DOHH2 (cell line): ENCODE measurements at regions not wholly inside any gene's neighbourhood (a gene's known extent, or its start where the extent isn't known, plus 50 kb on each side); places are given as distances from the start of the nearest gene placed in this dataset.

ENCODE experiments used
- H3F3A ChIP-seq: fragments of 200-600 bp; sonication (generic), shearing (Covaris generic); 2 replicates; pipeline ENCODE4 v1.6.0; 2016; ENCODE audit warnings: antibody characterized with exemption, mild to moderate bottlenecking; ENCODE audit not compliant: control insufficient read depth, insufficient read depth
- H3K27ac ChIP-seq: fragments of 200-600 bp; sonication (generic); 2 replicates; pipeline ENCODE4 v1.5.1; 2014; ENCODE audit warnings: low read depth, mild to moderate bottlenecking, low read length, moderate library complexity
- H3K27me3 ChIP-seq: fragments of 200-600 bp; sonication (generic); 2 replicates; pipeline ENCODE4 v1.6.1; 2014; ENCODE audit warnings: mild to moderate bottlenecking, low read length, mixed read lengths; ENCODE audit not compliant: control insufficient read depth
- H3K36me3 ChIP-seq: fragments of 200-600 bp; sonication (generic); 2 replicates; pipeline ENCODE4 v1.6.1; 2014; ENCODE audit warnings: mild to moderate bottlenecking, low read length, moderate library complexity, mixed read lengths; ENCODE audit not compliant: control insufficient read depth
- H3K4me1 ChIP-seq: fragments of 200-600 bp; sonication (generic); 2 replicates; pipeline ENCODE4 v1.6.1; 2014; ENCODE audit warnings: mild to moderate bottlenecking, low read length, mixed read lengths; ENCODE audit not compliant: control insufficient read depth
- H3K4me2 ChIP-seq: fragments of 200-600 bp; sonication (generic); 2 replicates; pipeline ENCODE4 v1.6.0; 2014; ENCODE audit warnings: mild to moderate bottlenecking, low read length, moderate library complexity
- H3K4me3 ChIP-seq: fragments of 200-600 bp; sonication (generic); 2 replicates; pipeline ENCODE4 v1.5.1; 2014; ENCODE audit warnings: mild to moderate bottlenecking, low read length, mixed read lengths
- H3K79me2 ChIP-seq: fragments of 200-600 bp; sonication (generic); 2 replicates; pipeline ENCODE4 v1.6.1; 2014; ENCODE audit warnings: mild to moderate bottlenecking, low read length, mixed read lengths; ENCODE audit not compliant: control insufficient read depth
- H3K9me2 ChIP-seq: fragments of 200-600 bp; sonication (generic); replicated peaks from 2 replicates; pipeline ENCODE4 v1.6.1; 2014; ENCODE audit warnings: mild to moderate bottlenecking, low read length, mixed read lengths; ENCODE audit not compliant: control insufficient read depth
- H3K9me3 ChIP-seq: fragments of 200-600 bp; sonication (generic); 2 replicates; pipeline ENCODE4 v1.6.1; 2014; ENCODE audit warnings: antibody characterized with exemption, low read length, mixed read lengths; ENCODE audit not compliant: control insufficient read depth, insufficient read depth
- H4K20me1 ChIP-seq: fragments of 200-600 bp; sonication (generic); 2 replicates; pipeline ENCODE4 v1.6.0; 2014; ENCODE audit warnings: low read depth, mild to moderate bottlenecking, antibody characterized with exemption, low read length, moderate library complexity; ENCODE audit not compliant: control insufficient read depth, insufficient read depth
- CTCF ChIP-seq: fragments of 200-600 bp; sonication (generic); IDR thresholded peaks from one replicate; pipeline ENCODE4 v1.5.1; 2014; ENCODE audit warnings: antibody characterized with exemption, mild to moderate bottlenecking, low read depth, low read length; ENCODE audit not compliant: poor library complexity, severe bottlenecking
- EZH2phosphoT487 ChIP-seq: fragments of 200-600 bp; sonication (generic); IDR thresholded peaks from 2 replicates; pipeline ENCODE4 v1.6.1; 2017; ENCODE audit warnings: borderline replicate concordance, mild to moderate bottlenecking, antibody characterized with exemption, low read length, moderate library complexity, mixed read lengths

GRCh38 chr5:125262782-125263181, 516.3 kb upstream of the ZNF608 start:
- no peak for TF ChIP-seq CTCF
- Histone ChIP-seq H3K27me3 (no peaks in the 10 kb centered on the region), H3K9me3 (no peaks in the 10 kb centered on the region)

GRCh38 chr5:125263356-125263755, 516.9 kb upstream of the ZNF608 start:
- Histone ChIP-seq H4K20me1 (no peaks in the 10 kb centered on the region), H3K79me2 (no peaks in the 10 kb centered on the region), H3F3A (no peaks in the 10 kb centered on the region), H3K9me2 (no peaks in the 10 kb centered on the region), H3K36me3 (no peaks in the 10 kb centered on the region), H3K4me1 (no peaks in the 10 kb centered on the region), H3K27me3 (no peaks in the 10 kb centered on the region), H3K4me3 (no peak overlapping the region), H3K27ac (no peak overlapping the region), H3K9me3 (no peaks in the 10 kb centered on the region), H3K4me2 (no peak overlapping the region)
- TF ChIP-seq EZH2phosphoT487 (no peak), CTCF (no peak)

More at GRCh38 chr5:125262782-125263181, 516.3 kb upstream of the ZNF608 start:
- H3K79me2 ChIP-seq = no peaks in the 10 kb centered on the region
- H3K4me3 ChIP-seq = no peak overlapping the region
- H3F3A ChIP-seq = no peaks in the 10 kb centered on the region
- H3K4me1 ChIP-seq = no peaks in the 10 kb centered on the region
- H4K20me1 ChIP-seq = no peaks in the 10 kb centered on the region
- H3K27ac ChIP-seq = no peak overlapping the region
- no peaks in the 10 kb centered on the region for H3K36me3 ChIP-seq
- no peak overlapping the region for H3K4me2 ChIP-seq
- H3K9me2 ChIP-seq = no peaks in the 10 kb centered on the region

- no peak for TF ChIP-seq CTCF
- TF ChIP-seq EZH2phosphoT487 = no peak
- H3K4me2 ChIP-seq = no peak overlapping the region
Observed at GRCh38 chr5:125266106-125266505, 519.7 kb upstream of the ZNF608 start.

More at GRCh38 chr5:125266106-125266505, 519.7 kb upstream of the ZNF608 start:
- Histone ChIP-seq H4K20me1 (no peaks in the 10 kb centered on the region), H3K79me2 (no peaks in the 10 kb centered on the region), H3K36me3 (no peaks in the 10 kb centered on the region), H3K9me3 (no peaks in the 10 kb centered on the region), H3K27me3 (no peaks in the 10 kb centered on the region), H3F3A (no peaks in the 10 kb centered on the region), H3K27ac (no peak overlapping the region), H3K9me2 (no peaks in the 10 kb centered on the region), H3K4me3 (no peak overlapping the region), H3K4me1 (no peaks in the 10 kb centered on the region)
